ENCODE measurements at regions not wholly inside any gene's neighbourhood (a gene's known extent, or its start where the extent isn't known, plus 50 kb on each side); places are given as distances from the start of the nearest gene placed in this dataset.

GRCh38 chr16:86121374-86122010 lies 222.5 kb downstream of the IRF8 start:
- DNase-seq, result no peak

- no peak for DNase-seq
Measured at GRCh38 chr16:86122681-86123342, 223.8 kb downstream of the IRF8 start.

- DNase-seq, result no peak
Measured at GRCh38 chr16:86124321-86124720, 225.4 kb downstream of the IRF8 start.

DNA sequence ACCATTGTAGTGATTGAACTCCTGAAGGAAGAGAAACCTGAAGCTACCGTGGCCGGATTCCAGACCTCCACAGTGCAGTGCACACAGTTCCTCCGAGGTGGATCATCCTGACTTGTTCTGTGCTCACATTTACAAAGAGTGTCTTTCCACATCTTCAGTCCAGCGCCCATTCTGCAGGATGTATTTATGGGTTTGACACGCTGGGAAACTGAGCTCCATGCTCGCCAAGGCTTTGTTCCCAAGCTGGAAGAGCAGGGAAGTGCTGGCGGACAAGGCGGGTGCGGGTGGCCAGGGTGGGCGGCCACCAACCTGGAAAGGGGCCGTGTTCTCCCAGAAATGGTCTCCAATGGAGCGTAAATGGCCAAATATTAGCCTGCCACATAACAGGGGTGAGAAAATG lies 227.9 kb downstream of the IRF8 start:
- no peak for DNase-seq

DNA sequence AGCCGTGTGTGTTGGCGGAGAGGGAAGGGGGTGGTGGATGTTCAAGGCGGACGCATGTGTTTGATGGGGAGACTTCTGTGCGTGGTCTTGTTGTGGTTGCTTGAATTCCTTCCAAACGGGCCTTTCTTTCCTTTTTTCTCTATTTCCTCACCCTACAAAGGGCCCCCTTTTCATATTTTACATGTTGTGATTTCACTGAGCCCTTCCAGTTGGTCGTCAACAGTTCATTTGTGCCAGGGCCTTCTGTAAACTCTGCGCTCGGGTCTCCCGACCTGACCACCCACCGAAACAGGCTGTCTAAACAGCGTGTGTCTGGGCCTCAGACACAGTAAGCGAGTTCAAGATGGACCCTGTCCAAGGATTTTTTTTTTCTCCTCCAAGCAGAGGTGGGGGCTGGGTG lies 228.4 kb downstream of the IRF8 start:
- no peak for DNase-seq

GRCh38 chr16:86128246-86128645 lies 229.3 kb downstream of the IRF8 start:
- DNase-seq, result no peak

- no peak for DNase-seq
Measured at GRCh38 chr16:86129541-86129940, 230.6 kb downstream of the IRF8 start.

GRCh38 chr16:86133377-86133776 lies 234.4 kb downstream of the IRF8 start:
- no peak for DNase-seq

DNA sequence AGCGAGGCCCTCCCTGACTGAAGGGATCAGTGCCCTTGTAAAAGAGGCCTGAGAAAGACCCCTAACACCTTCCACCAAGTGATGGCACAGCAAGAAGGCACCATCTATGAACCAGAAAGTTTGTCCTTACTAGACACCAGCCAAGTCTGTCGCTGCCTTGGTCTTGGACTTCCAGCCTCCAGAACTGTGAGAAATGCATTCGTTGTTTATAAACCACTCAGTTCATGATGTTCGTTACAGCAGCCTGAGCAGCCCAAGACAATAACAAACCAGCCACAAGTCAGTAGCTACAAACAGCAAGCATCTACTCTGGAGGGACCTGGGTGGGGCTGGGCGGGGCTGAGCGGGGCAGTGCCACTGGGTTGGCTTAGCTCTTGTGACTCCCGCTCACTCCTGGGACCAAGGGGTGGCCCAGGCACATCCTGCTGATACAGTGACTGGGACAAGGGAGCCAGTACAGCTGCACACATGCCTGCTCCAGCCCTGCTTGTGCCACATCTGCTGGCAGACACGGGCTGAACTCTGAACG lies 234.9 kb downstream of the IRF8 start:
- no peak for DNase-seq

GRCh38 chr16:86134802-86135461 lies 236.0 kb downstream of the IRF8 start:
- DNase-seq, result peak; percentile 5

DNA sequence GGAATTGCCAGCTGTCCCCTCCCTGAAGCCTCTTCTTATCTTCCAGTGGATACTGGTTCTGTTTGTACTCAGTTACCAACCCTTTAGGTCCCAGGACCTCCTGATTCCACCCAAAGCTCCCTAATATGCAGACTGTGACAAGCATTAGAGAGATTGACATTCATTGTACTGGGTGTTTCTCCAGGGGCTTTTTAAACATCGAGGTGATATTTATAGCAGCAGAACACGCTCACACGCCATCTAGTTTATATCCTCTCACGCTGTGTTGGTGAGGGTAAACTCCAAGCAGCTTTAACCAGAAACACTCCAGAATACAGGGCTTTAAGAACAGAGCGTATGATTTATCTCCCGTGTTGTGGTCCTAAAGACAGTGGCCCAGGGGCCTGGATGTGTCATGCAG lies 238.4 kb downstream of the IRF8 start:
- DNase-seq, result no peak

DNA sequence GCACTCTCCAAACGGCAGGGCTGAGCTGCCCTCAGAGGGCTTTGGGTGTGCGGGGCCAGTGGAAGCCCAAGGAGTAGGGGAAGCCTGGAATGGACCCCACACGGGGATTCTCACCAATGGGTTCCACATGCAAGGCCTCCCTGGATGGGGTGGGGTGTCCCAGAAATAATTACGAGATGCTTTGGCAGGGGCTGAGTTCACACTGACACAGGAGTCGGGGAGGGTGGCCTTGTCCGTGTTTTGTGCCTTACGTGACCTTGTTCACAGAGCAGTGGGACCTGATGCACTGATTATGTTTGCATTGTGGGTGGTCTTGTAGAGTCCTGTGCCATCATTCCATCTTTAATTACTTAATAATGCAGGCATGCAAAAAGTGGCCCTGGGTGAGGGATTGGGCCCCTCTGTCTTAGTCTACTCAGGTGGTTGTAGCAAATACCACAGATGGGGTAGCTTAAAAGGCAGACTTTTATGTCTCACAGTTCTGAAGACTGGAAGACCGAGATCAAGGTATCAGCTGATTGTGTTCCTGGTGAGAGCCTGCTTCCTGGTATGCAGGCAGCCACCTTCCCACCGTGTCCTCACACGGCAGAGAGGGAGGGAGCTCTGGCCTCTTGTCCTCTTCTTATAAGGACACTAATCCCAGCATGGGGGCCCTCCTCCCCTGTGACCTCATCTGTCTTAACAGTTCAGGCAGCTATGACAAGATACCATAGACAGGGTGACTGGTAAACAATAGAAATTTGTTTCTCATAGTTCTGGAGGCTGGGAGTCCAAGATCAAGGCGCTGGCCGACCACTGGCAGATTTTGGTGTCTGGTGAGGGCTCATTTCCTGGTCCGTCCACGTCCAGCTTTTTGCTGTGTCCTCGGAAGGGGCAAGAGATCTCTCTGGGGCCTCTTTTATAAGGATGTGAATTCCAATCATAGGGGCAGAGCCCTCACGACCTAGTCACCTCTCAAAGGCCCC lies 239.4 kb downstream of the IRF8 start:
- no peak for DNase-seq

DNA sequence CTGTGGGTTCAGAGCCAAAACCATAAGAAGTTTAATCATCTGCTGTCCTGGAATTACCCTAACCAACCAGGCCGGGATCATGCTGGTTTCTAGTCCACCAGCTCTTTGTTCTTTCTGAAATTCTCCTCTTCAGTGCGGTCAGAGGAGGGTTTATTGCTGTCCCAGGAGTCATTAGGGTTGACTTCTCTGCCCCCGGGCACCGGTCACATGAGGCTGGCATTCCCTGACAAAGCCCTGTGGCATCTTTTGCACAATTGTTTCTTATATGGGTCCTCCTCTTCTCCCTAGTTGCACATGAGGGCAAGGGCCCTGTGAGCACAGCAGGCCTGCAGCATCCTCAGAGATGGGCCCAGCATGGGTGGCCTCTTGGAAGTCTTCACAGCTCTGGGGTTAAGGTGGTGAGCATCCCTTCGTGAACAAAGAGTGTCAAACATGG lies 243.9 kb downstream of the IRF8 start:
- DNase-seq, result no peak

DNA sequence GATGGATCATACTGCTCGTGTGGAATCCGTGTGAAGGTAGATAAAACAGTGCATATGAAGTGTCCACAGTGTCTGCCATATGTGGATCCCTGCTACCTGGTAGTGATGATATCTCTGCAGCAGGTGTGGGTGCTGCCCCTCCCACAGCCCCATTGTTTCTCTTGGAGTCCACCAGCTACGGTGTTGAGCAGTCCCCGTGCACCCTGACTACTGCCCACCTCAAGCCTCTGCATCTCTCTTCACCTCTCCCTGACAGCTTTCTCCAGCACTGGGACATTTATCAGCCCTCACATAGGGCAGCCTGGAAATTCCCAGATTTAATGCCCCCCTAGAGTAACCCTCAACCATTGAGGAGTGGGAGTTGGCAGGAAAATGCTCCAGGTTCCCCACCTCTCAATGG lies 244.7 kb downstream of the IRF8 start:
- no peak for DNase-seq

DNA sequence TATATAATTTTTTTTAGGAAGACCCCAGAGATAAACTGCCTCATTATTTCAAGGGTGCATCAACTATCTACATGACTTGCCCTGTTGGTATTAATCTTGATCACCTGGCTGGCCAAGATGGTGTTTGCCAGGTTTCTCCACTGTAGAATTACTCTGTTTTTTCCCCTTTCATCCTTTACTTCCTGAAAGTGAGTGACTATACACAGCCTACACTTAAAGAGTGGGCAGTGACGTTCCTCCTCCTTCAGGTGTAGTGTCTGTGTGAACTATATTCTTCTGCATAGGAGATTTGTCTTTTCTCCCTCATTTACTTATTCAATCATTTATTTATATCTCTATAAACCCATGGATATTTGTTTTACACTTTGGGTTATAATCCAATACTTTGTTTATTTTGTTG lies 246.7 kb downstream of the IRF8 start:
- DNase-seq, result no peak

DNA sequence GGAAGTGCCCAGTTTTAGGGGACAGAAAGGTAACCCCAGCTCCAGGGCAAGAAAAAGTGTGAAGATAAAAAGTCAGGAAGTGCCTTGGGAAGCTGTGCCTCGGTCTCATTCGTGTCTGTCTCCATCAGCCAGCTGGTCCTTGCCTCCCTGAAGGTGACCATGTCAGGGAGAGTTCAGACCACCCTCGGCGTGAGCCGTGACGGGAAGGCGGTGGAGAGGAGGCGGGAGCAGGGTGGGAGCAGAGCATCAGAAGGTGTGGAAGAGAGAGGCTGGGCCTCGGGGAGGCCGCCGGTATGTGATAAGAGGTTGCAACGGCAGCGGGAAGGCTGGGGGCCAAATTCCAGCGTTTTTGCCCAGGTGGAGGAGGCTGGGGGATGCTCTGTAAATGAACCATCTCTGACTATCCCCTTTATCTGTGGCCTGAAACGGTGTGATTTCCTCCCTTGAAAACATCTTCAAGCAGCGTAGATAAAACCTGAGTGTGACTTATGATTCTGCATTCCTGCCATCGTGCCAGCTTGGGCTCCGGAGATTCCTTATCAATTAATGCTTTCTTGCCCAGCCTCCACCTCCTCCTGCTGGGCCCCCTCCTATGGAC lies 251.8 kb downstream of the IRF8 start:
- DNase-seq, result no peak

DNA sequence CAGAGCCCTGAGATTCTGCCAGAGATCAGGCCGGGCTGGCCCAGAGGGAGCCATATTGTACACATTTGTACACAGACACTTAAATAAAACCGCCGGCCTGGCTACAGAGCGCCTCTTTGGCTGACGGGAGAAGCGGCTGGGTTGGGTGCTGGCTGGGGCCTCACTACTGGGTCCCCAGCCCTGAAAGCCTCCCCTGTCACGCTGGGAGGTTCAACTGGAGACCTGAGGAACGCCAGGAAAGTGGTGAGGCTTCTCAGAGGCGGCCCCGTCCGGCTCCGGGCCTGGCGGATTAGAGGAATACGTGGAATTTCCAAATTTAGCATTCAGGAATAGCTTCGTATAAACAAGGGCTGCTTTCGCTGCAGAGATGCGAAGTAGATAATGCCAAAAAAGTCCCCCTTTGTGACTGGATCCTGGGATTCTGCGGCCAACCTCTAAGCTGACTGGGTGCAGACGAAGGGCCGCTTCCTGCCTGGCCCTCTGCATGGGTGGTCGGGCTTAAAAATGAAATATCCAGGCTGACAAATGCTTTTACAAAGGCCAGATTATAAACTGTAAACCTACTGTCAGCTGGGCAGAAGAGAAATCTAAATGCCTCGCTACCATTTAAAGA lies 252.4 kb downstream of the IRF8 start:
- DNase-seq, result no peak

GRCh38 chr16:86156155-86156554 lies 257.2 kb downstream of the IRF8 start:
- no peak for DNase-seq

- DNase-seq, result peak; percentile 42
Measured at GRCh38 chr16:86157616-86158247, 258.8 kb downstream of the IRF8 start.

DNA sequence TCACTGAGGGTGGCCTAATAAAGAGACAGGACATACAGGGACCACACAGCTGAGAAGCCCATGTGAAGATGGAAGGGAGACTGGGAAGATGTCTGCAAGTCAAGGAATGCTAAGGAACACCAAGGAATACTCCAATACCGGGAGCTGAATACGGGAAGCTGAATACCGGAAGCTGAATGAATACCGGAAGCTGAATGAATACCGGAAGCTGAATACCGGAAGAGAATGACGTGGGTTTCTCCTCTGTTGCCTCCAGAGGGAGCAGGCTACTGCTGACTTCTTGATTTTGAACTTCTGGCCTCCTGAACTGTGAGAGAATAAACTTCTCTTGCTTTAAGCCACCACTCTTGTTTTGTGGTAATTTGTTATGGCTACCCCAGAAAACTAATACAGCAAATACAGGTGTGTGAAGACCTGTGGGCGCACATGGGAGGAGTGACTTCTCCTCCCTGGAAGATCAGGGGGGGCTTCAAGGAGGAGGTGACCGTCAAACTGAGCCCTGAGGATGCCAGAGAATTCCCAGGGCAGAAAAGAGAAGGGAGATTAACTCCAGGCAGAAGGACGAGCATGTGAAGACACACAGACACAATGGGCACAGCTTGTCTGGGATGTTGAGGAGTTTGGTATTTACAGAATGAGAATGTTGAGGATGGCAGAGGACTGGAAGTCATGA lies 259.9 kb downstream of the IRF8 start:
- DNase-seq, result no peak

DNA sequence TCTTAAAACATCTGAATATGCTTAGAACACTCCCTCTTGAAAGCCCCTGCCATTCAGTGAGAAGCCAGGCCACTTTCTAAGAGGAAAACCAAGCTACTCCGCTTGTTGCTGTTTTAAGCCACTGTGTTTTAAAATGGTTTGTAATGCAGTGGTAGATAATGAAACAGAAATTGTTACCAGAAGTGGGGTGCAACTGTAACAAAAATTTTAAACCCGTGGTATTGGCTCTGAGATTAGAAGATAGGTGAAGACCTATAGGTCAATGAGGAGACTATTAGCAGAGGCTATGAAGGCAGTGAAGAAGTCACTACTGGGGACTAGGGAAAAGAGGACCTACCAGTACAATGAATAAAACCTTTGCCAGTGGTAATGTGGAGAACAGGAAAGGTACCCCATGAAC lies 266.5 kb downstream of the IRF8 start:
- DNase-seq, result no peak

All from suppressor macrophage treated with lipopolysaccharide for 4 hours (primary cell).